BLaER1 (cell line): ENCODE measurements at regions not wholly inside any gene's neighbourhood (a gene's known extent, or its start where the extent isn't known, plus 50 kb on each side); places are given as distances from the start of the nearest gene placed in this dataset.

Experiments used
- H3K27ac ChIP-seq: shearing (Covaris generic); formaldehyde crosslinking; 2 replicates; pipeline ENCODE4 v1.8.1; 2022
- H3K27me3 ChIP-seq: shearing (Covaris generic); formaldehyde crosslinking; 2 replicates; pipeline ENCODE4 v1.8.1; 2022
- H3K36me3 ChIP-seq: shearing (Covaris generic); formaldehyde crosslinking; 2 replicates; pipeline ENCODE4 v1.8.1; 2022
- H3K4me1 ChIP-seq: shearing (Covaris generic); formaldehyde crosslinking; 2 replicates; pipeline ENCODE4 v1.8.1; 2022
- H3K4me2 ChIP-seq: shearing (Covaris generic); formaldehyde crosslinking; 2 replicates; pipeline ENCODE4 v1.8.1; 2022
- H3K4me3 ChIP-seq: shearing (Covaris generic); formaldehyde crosslinking; 2 replicates; pipeline ENCODE4 v1.8.1; 2022
- H3K9ac ChIP-seq: shearing (Covaris generic); formaldehyde crosslinking; 2 replicates; pipeline ENCODE4 v1.8.1; 2022
- H3K9me3 ChIP-seq: shearing (Covaris generic); formaldehyde crosslinking; 2 replicates; pipeline ENCODE4 v1.8.1; 2022
- H4K20me1 ChIP-seq: shearing (Covaris generic); formaldehyde crosslinking; 2 replicates; pipeline ENCODE4 v1.8.1; 2022
- Cebpa-rat ChIP-seq: shearing (Covaris generic); IDR thresholded peaks from 2 replicates; pipeline ENCODE4 v1.8.1; 2022

GRCh38 chr5:93130624-93131490 is 450.2 kb downstream of the NR2F1-AS1 start:
- Histone ChIP-seq H4K20me1 (no peaks in the 10 kb centered on the region), H3K4me1 (no peaks in the 10 kb centered on the region), H3K4me3 (no peak overlapping the region), H3K36me3 (no peaks in the 10 kb centered on the region), H3K27me3 (no peaks in the 10 kb centered on the region), H3K27ac (no peak overlapping the region), H3K4me2 (no peak overlapping the region), H3K9ac (no peak overlapping the region), H3K9me3 (no peaks in the 10 kb centered on the region)
- TF ChIP-seq Cebpa-rat = no peak

- no peak for TF ChIP-seq Cebpa-rat
- H3K9me3 ChIP-seq = no peaks in the 10 kb centered on the region
- no peaks in the 10 kb centered on the region for H3K4me1 ChIP-seq
- H3K27ac ChIP-seq = no peak overlapping the region
- no peaks in the 10 kb centered on the region for H3K36me3 ChIP-seq
- H3K9ac ChIP-seq = no peak overlapping the region
- H3K27me3 ChIP-seq = no peaks in the 10 kb centered on the region
- H3K4me2 ChIP-seq = no peak overlapping the region
- H4K20me1 ChIP-seq = no peaks in the 10 kb centered on the region
- no peak overlapping the region for H3K4me3 ChIP-seq
Measured at GRCh38 chr5:93126634-93127033, 454.4 kb downstream of the NR2F1-AS1 start.

GRCh38 chr5:93123127-93123526 is 457.9 kb downstream of the NR2F1-AS1 start:
- Histone ChIP-seq H3K27me3 (no peaks in the 10 kb centered on the region), H3K9ac (no peak overlapping the region), H3K4me1 (peaks cover 8% of the 10 kb centered on the region), H3K36me3 (no peaks in the 10 kb centered on the region), H3K4me2 (no peak overlapping the region), H3K27ac (no peak overlapping the region), H3K9me3 (no peaks in the 10 kb centered on the region), H4K20me1 (no peaks in the 10 kb centered on the region), H3K4me3 (no peak overlapping the region)
- no peak for TF ChIP-seq Cebpa-rat

- H3K27ac ChIP-seq = no peak overlapping the region
- H3K9ac ChIP-seq = no peak overlapping the region
- no peak for TF ChIP-seq Cebpa-rat
- no peaks in the 10 kb centered on the region for H3K9me3 ChIP-seq
- no peak overlapping the region for H3K4me2 ChIP-seq
- H3K27me3 ChIP-seq = no peaks in the 10 kb centered on the region
- H4K20me1 ChIP-seq = no peaks in the 10 kb centered on the region
- H3K4me3 ChIP-seq = no peak overlapping the region
- peaks cover 8% of the 10 kb centered on the region for H3K4me1 ChIP-seq
- no peaks in the 10 kb centered on the region for H3K36me3 ChIP-seq
Measured at GRCh38 chr5:93122446-93122845, 458.6 kb downstream of the NR2F1-AS1 start.

- no peaks in the 10 kb centered on the region for H4K20me1 ChIP-seq
- no peak overlapping the region for H3K9ac ChIP-seq
- no peak overlapping the region for H3K4me3 ChIP-seq
- H3K9me3 ChIP-seq = no peaks in the 10 kb centered on the region
- no peaks in the 10 kb centered on the region for H3K36me3 ChIP-seq
- H3K27ac ChIP-seq = no peak overlapping the region
- peak overlapping the region; percentile 29 for H3K4me2 ChIP-seq
- no peaks in the 10 kb centered on the region for H3K27me3 ChIP-seq
- H3K4me1 ChIP-seq = peaks cover 8% of the 10 kb centered on the region
- TF ChIP-seq Cebpa-rat = no peak
Measured at GRCh38 chr5:93120771-93121170, 460.2 kb downstream of the NR2F1-AS1 start.

- no peak overlapping the region for H3K9ac ChIP-seq
- peaks cover 8% of the 10 kb centered on the region for H3K4me1 ChIP-seq
- no peaks in the 10 kb centered on the region for H3K36me3 ChIP-seq
- no peak overlapping the region for H3K4me3 ChIP-seq
- TF ChIP-seq Cebpa-rat = no peak
- H3K4me2 ChIP-seq = 0 out of 2 replicates have a peak overlapping the region, but pooled peaks have one; percentile 29
- no peaks in the 10 kb centered on the region for H3K9me3 ChIP-seq
- no peaks in the 10 kb centered on the region for H4K20me1 ChIP-seq
- H3K27ac ChIP-seq = no peak overlapping the region
- H3K27me3 ChIP-seq = no peaks in the 10 kb centered on the region
Measured at GRCh38 chr5:93120051-93120450, 461.0 kb downstream of the NR2F1-AS1 start.

- H3K36me3 ChIP-seq = no peaks in the 10 kb centered on the region
Measured at GRCh38 chr5:93117751-93118531, 463.1 kb downstream of the NR2F1-AS1 start.

GRCh38 chr5:93107805-93108520 is 473.1 kb downstream of the NR2F1-AS1 start:
- H3K9ac ChIP-seq = no peak overlapping the region
- no peaks in the 10 kb centered on the region for H3K4me1 ChIP-seq
- H3K9me3 ChIP-seq = no peaks in the 10 kb centered on the region
- no peak overlapping the region for H3K27ac ChIP-seq
- no peaks in the 10 kb centered on the region for H3K36me3 ChIP-seq
- no peaks in the 10 kb centered on the region for H4K20me1 ChIP-seq
- H3K27me3 ChIP-seq = no peaks in the 10 kb centered on the region
- H3K4me2 ChIP-seq = no peak overlapping the region
- no peak for TF ChIP-seq Cebpa-rat
- H3K4me3 ChIP-seq = no peak overlapping the region

More at GRCh38 chr5:93117751-93118531, 463.1 kb downstream of the NR2F1-AS1 start:
- H3K4me3 ChIP-seq = no peak overlapping the region
- peaks cover 8% of the 10 kb centered on the region for H3K4me1 ChIP-seq
- H3K4me2 ChIP-seq = no peak overlapping the region
- no peaks in the 10 kb centered on the region for H4K20me1 ChIP-seq
- H3K9ac ChIP-seq = no peak overlapping the region
- no peak for TF ChIP-seq Cebpa-rat
- no peak overlapping the region for H3K27ac ChIP-seq
- no peaks in the 10 kb centered on the region for H3K27me3 ChIP-seq
- no peaks in the 10 kb centered on the region for H3K9me3 ChIP-seq

GRCh38 chr5:93107141-93107540 is 473.9 kb downstream of the NR2F1-AS1 start:
- Histone ChIP-seq H3K4me3 (no peak overlapping the region), H3K27ac (no peak overlapping the region), H3K27me3 (no peaks in the 10 kb centered on the region), H3K36me3 (no peaks in the 10 kb centered on the region), H3K4me1 (no peaks in the 10 kb centered on the region), H4K20me1 (no peaks in the 10 kb centered on the region), H3K9me3 (no peaks in the 10 kb centered on the region), H3K4me2 (no peak overlapping the region), H3K9ac (no peak overlapping the region)
- no peak for TF ChIP-seq Cebpa-rat

- H3K27me3 ChIP-seq = no peaks in the 10 kb centered on the region
- H3K9me3 ChIP-seq = no peaks in the 10 kb centered on the region
- no peak overlapping the region for H3K4me2 ChIP-seq
- no peak overlapping the region for H3K27ac ChIP-seq
- no peak for TF ChIP-seq Cebpa-rat
- H3K4me1 ChIP-seq = no peaks in the 10 kb centered on the region
- no peaks in the 10 kb centered on the region for H3K36me3 ChIP-seq
- H3K9ac ChIP-seq = no peak overlapping the region
- no peaks in the 10 kb centered on the region for H4K20me1 ChIP-seq
- H3K4me3 ChIP-seq = no peak overlapping the region
Measured at GRCh38 chr5:93101661-93102060, 479.4 kb downstream of the NR2F1-AS1 start.
